ENCODE measurements at regions not wholly inside any gene's neighbourhood (a gene's known extent, or its start where the extent isn't known, plus 50 kb on each side); places are given as distances from the start of the nearest gene placed in this dataset.
A peak's percentile ranks its signal among the peaks of the same experiment; 100 is the strongest.

DNA sequence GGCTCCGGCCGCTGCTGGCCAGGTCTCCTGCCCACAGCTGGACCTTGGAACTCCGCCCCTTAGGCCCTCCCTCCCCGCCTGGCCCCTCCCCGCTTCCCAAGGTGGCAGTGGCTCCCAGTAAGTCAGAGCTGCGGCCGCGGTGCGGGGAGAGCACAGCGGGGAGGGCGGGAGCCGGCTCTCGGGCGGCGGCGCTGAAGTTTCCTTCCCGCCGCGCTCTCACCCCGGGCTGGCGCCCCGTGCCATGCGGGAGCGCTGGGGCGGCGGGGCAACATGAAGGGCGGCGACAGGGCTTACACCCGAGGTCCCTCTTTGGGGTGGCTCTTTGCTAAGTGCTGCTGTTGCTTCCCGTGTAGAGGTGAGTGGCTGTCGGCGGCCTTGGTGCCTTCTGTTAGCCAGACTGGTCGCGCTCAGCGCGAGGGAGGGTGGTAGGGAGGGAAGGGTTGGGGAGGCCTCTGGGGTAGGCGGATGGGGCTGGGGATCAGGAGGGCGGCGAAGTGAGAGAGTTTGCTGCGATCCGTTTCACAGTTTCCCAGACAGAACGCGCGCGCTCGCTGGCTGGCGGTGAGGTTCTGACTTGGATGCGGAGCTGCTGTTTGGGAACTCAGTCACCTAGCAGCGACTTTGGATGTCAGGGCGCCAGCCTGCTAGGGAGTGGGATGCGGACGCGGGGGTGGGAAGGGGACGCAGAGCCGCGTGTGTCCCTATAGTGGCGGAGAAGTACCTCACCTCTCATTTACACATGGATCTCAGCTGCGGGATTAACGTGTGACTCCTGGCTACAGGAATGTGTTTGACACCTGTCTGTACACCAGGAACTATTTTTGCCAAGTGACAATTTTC, 145.5 kb upstream of the UMPS start (continued):
- peak; percentile 28 for TF ChIP-seq ARID5B (CRISPR knock-in tag; IDR thresholded peaks at IDR 0.05)
- no peak for TF ChIP-seq NCOR1 (IDR thresholded peaks at IDR 0.05; ENCODE audit: borderline replicate concordance, low read length)
- 0 out of 2 replicates have a peak, but pooled peaks have one; percentile 16 for TF ChIP-seq ZNF142 (CRISPR knock-in tag; IDR thresholded peaks at IDR 0.05)
- no peak for TF ChIP-seq KLF11 (CRISPR knock-in tag; IDR thresholded peaks at IDR 0.05)
- TF ChIP-seq ZNF260 (CRISPR knock-in tag; IDR thresholded peaks at IDR 0.05; ENCODE audit: borderline replicate concordance, low read depth) = no peak
- no peak for TF ChIP-seq ZNF841 (CRISPR knock-in tag; IDR thresholded peaks at IDR 0.05; ENCODE audit: borderline replicate concordance)
- TF ChIP-seq RBFOX2 (IDR thresholded peaks at IDR 0.05; ENCODE audit: low read depth, low read length) = peak; percentile 91
- TF ChIP-seq TCF12 (IDR thresholded peaks at IDR 0.05) = no peak
- no peak for TF ChIP-seq TCF12 (CRISPR knock-in tag; IDR thresholded peaks at IDR 0.05)
- TF ChIP-seq TAF1 (CRISPR knock-in tag; IDR thresholded peaks at IDR 0.05) = peak; percentile 85
- no peak for TF ChIP-seq HOXA9 (CRISPR knock-in tag; IDR thresholded peaks at IDR 0.05; ENCODE audit: borderline replicate concordance)
- TF ChIP-seq, protein P1, sequence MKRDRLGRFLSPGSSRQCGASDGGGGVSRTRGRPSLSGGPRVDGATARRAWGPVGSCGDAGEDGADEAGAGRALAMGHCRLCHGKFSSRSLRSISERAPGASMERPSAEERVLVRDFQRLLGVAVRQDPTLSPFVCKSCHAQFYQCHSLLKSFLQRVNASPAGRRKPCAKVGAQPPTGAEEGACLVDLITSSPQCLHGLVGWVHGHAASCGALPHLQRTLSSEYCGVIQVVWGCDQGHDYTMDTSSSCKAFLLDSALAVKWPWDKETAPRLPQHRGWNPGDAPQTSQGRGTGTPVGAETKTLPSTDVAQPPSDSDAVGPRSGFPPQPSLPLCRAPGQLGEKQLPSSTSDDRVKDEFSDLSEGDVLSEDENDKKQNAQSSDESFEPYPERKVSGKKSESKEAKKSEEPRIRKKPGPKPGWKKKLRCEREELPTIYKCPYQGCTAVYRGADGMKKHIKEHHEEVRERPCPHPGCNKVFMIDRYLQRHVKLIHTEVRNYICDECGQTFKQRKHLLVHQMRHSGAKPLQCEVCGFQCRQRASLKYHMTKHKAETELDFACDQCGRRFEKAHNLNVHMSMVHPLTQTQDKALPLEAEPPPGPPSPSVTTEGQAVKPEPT (CRISPR knock-in tag; IDR thresholded peaks at IDR 0.05; ENCODE audit: low read depth) = no peak
- TF ChIP-seq PHF8 (CRISPR knock-in tag; IDR thresholded peaks at IDR 0.05) = peak; percentile 57
- TF ChIP-seq ATF5 (CRISPR knock-in tag; IDR thresholded peaks at IDR 0.05; ENCODE audit: low read depth) = no peak
- TF ChIP-seq, protein P2, sequence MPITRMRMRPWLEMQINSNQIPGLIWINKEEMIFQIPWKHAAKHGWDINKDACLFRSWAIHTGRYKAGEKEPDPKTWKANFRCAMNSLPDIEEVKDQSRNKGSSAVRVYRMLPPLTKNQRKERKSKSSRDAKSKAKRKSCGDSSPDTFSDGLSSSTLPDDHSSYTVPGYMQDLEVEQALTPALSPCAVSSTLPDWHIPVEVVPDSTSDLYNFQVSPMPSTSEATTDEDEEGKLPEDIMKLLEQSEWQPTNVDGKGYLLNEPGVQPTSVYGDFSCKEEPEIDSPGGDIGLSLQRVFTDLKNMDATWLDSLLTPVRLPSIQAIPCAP (CRISPR knock-in tag; IDR thresholded peaks at IDR 0.05; ENCODE audit: low read depth) = no peak

All from HepG2 (cell line).